ENCODE measurements at regions not wholly inside any gene's neighbourhood (a gene's known extent, or its start where the extent isn't known, plus 50 kb on each side); places are given as distances from the start of the nearest gene placed in this dataset.

GRCh38 chr5:88045931-88046461, 222.6 kb downstream of the TMEM161B start:
- WGBS, 2 donors = 57 to 66% methylated on average over 4 of the region's 4 CpGs
- TF ChIP-seq POLR2A (IDR thresholded peaks at IDR 0.05) (no peak), POLR2AphosphoS5 (IDR thresholded peaks at IDR 0.05) (no peak), CTCF (IDR thresholded peaks at IDR 0.05) (no peak), EP300 (IDR thresholded peaks at IDR 0.05) (no peak)
- H3K27me3 ChIP-seq = no peaks in the 10 kb centered on the region
- H3K4me1 ChIP-seq = no peaks in the 10 kb centered on the region
- DNase-seq (no peak), ATAC-seq (ENCODE audit: low FRiP score in 2 of 2) (no peak)
- no peaks in the 10 kb centered on the region for H3K9me3 ChIP-seq
- H3K36me3 ChIP-seq = no peaks in the 10 kb centered on the region
- no peak overlapping the region for H3K27ac ChIP-seq
- H3K4me3 ChIP-seq = no peak overlapping the region

- Histone ChIP-seq H3K9me3 (no peaks in the 10 kb centered on the region), H3K4me1 (no peaks in the 10 kb centered on the region), H3K36me3 (no peaks in the 10 kb centered on the region), H3K27me3 (no peaks in the 10 kb centered on the region), H3K27ac (no peak overlapping the region), H3K4me3 (no peak overlapping the region)
- no peak for ATAC-seq (ENCODE audit: low FRiP score in 2 of 2)
- DNase-seq = no peak
- TF ChIP-seq EP300 (IDR thresholded peaks at IDR 0.05) (no peak), POLR2AphosphoS5 (IDR thresholded peaks at IDR 0.05) (no peak), CTCF (IDR thresholded peaks at IDR 0.05) (no peak), POLR2A (IDR thresholded peaks at IDR 0.05) (no peak)
- WGBS, 2 donors = 0% methylated on average over 1 of the region's 1 CpG
Observed at GRCh38 chr5:88045165-88045564, 223.5 kb downstream of the TMEM161B start.

GRCh38 chr5:88034520-88034919, 234.1 kb downstream of the TMEM161B start:
- no peak for ATAC-seq (ENCODE audit: low FRiP score in 2 of 2)
- DNase-seq = no peak
- H3K4me3 ChIP-seq = no peak overlapping the region
- no peaks in the 10 kb centered on the region for H3K4me1 ChIP-seq
- 46 to 63% methylated on average over 1 of the region's 1 CpG for WGBS, 2 donors
- no peaks in the 10 kb centered on the region for H3K9me3 ChIP-seq
- no peaks in the 10 kb centered on the region for H3K27me3 ChIP-seq
- H3K27ac ChIP-seq = no peak overlapping the region
- TF ChIP-seq POLR2AphosphoS5 (IDR thresholded peaks at IDR 0.05) = no peak
- no peak for TF ChIP-seq CTCF (IDR thresholded peaks at IDR 0.05)
- TF ChIP-seq EP300 (IDR thresholded peaks at IDR 0.05) = no peak
- no peaks in the 10 kb centered on the region for H3K36me3 ChIP-seq

- Histone ChIP-seq H3K9me3 (no peaks in the 10 kb centered on the region), H3K27me3 (no peaks in the 10 kb centered on the region), H3K4me1 (no peaks in the 10 kb centered on the region), H3K4me3 (no peak overlapping the region), H3K27ac (no peak overlapping the region), H3K36me3 (no peaks in the 10 kb centered on the region)
- 59 to 67% methylated on average over 2 of the region's 2 CpGs for WGBS, 2 donors
- TF ChIP-seq EP300 (IDR thresholded peaks at IDR 0.05) = no peak
- no peak for TF ChIP-seq POLR2A (IDR thresholded peaks at IDR 0.05)
- TF ChIP-seq POLR2AphosphoS5 (IDR thresholded peaks at IDR 0.05) = no peak
- no peak for TF ChIP-seq CTCF (IDR thresholded peaks at IDR 0.05)
- ATAC-seq (ENCODE audit: low FRiP score in 2 of 2) = no peak
- DNase-seq = no peak
Observed at GRCh38 chr5:88033191-88033590, 235.5 kb downstream of the TMEM161B start.

GRCh38 chr5:88029011-88029410, 239.6 kb downstream of the TMEM161B start:
- Histone ChIP-seq H3K36me3 (no peaks in the 10 kb centered on the region), H3K4me1 (no peaks in the 10 kb centered on the region), H3K27me3 (no peaks in the 10 kb centered on the region), H3K9me3 (no peaks in the 10 kb centered on the region), H3K4me3 (no peak overlapping the region), H3K27ac (no peak overlapping the region)
- WGBS, 2 donors = 86 to 94% methylated on average over 2 of the region's 2 CpGs
- DNase-seq = no peak
- TF ChIP-seq POLR2AphosphoS5 (IDR thresholded peaks at IDR 0.05) (no peak), POLR2A (IDR thresholded peaks at IDR 0.05) (no peak), EP300 (IDR thresholded peaks at IDR 0.05) (no peak), CTCF (IDR thresholded peaks at IDR 0.05) (no peak)
- ATAC-seq (ENCODE audit: low FRiP score in 2 of 2) = no peak
